Panc1 (cell line): ENCODE measurements at regions not wholly inside any gene's neighbourhood (a gene's known extent, or its start where the extent isn't known, plus 50 kb on each side); places are given as distances from the start of the nearest gene placed in this dataset.

ENCODE experiments used
- ATAC-seq: fragments of 200-7000 bp; cut with Tn5 transposase; 2 replicates; pipeline ENCODE4 v1.9.1; 2020; ENCODE audit warnings: mild to moderate bottlenecking, moderate library complexity
- BruUV-seq: library from RNA; stranded (reverse); fragments of 400-500 nt; replicated peaks from 2 replicates; lab custom pipeline; 2021; lab: Mats Ljungman, UMichigan
- CTCF ChIA-PET: fragments of 300-600 bp; sonication (Branson Sonifier 250); formaldehyde crosslinking; loops from one replicate; lab custom pipeline; 2022; ENCODE audit warnings: antibody characterized with exemption; lab: Charles Lee
- POLR2A ChIA-PET: fragments of 300-600 bp; sonication (Branson Sonifier 250); formaldehyde crosslinking; loops from one replicate; lab custom pipeline; 2022; ENCODE audit warnings: antibody characterized with exemption; lab: Charles Lee
- DNase-seq: peaks from one replicate; pipeline ENCODE4 v3.0.0-alpha.2; 2010; ENCODE audit warnings: low read depth, low spot score
- H3K27ac ChIP-seq: 2 replicates; pipeline ENCODE4 v1.5.1; 2011; ENCODE audit warnings: mild to moderate bottlenecking, low read length, inconsistent platforms
- H3K27me3 ChIP-seq: fragments of 200-500 bp; sonication (Bioruptor generic); 2 replicates; pipeline ENCODE4 v1.6.0; 2014; ENCODE audit warnings: low read length, inconsistent platforms; ENCODE audit not compliant: control insufficient read depth, insufficient read depth
- H3K36me3 ChIP-seq: fragments of 200-500 bp; sonication (Bioruptor generic); 2 replicates; pipeline ENCODE4 v1.5.1; 2014; ENCODE audit warnings: inconsistent platforms, mild to moderate bottlenecking, low read length, moderate library complexity; ENCODE audit not compliant: control insufficient read depth, insufficient read depth
- H3K4me1 ChIP-seq: 2 replicates; pipeline ENCODE4 v1.5.1; 2011; ENCODE audit warnings: inconsistent platforms, mild to moderate bottlenecking, low read length, moderate library complexity; ENCODE audit not compliant: control insufficient read depth, insufficient read depth
- H3K4me3 ChIP-seq, 2 experiments: 2 replicates each; pipeline ENCODE4 v1.5.1; 2011 to 2012; ENCODE audit warnings: low read depth in 2 of 2, low read length in 2 of 2, mild to moderate bottlenecking in 2 of 2, inconsistent platforms in 1 of 2, moderate library complexity in 1 of 2
- H3K9me3 ChIP-seq: fragments of 200-500 bp; sonication (Bioruptor generic); 2 replicates; pipeline ENCODE4 v1.5.1; 2014; ENCODE audit warnings: low read depth, mild to moderate bottlenecking, inconsistent platforms, low read length, moderate library complexity; ENCODE audit not compliant: control insufficient read depth, insufficient read depth
- CTCF ChIP-seq: fragments of 450-650 bp; IDR thresholded peaks from 2 replicates; pipeline ENCODE4 v1.5.1; 2017; ENCODE audit warnings: mild to moderate bottlenecking
- POLR2AphosphoS5 ChIP-seq: IDR thresholded peaks from 2 replicates; pipeline ENCODE4 v1.6.1; 2012; ENCODE audit warnings: mild to moderate bottlenecking, low read depth, low read length, moderate library complexity
- REST ChIP-seq, 2 experiments: IDR thresholded peaks; 2 replicates each; pipeline ENCODE4 v1.6.1; 2011 to 2012; ENCODE audit warnings: low read depth in 2 of 2, control low read depth in 1 of 2, low read length in 1 of 2, mild to moderate bottlenecking in 1 of 2, moderate library complexity in 1 of 2; ENCODE audit not compliant: insufficient read depth in 1 of 2
- SIN3A ChIP-seq: IDR thresholded peaks from 2 replicates; pipeline ENCODE4 v1.6.1; 2012; ENCODE audit warnings: low read depth, mild to moderate bottlenecking, low read length, moderate library complexity, borderline replicate concordance; ENCODE audit not compliant: insufficient read depth
- TCF7L2 ChIP-seq: IDR thresholded peaks from 2 replicates; pipeline ENCODE4 v1.6.1; 2011; ENCODE audit warnings: mild to moderate bottlenecking, low read depth, low read length, inconsistent platforms
- in situ Hi-C: cut with HindIII; loops from 2 replicates; pipeline ENCODE4 v1.10.0; 2016; ENCODE audit warnings: low sequenced_read_pairs, low pct_unique_long_range_greater_than_20kb
- intact Hi-C: fragments of 100-400 bp; cut with micrococcal nuclease; formaldehyde crosslinking; loops from one replicate; pipeline ENCODE4 v1.10.0; 2022; ENCODE audit not compliant: unreplicated experiment

DNA sequence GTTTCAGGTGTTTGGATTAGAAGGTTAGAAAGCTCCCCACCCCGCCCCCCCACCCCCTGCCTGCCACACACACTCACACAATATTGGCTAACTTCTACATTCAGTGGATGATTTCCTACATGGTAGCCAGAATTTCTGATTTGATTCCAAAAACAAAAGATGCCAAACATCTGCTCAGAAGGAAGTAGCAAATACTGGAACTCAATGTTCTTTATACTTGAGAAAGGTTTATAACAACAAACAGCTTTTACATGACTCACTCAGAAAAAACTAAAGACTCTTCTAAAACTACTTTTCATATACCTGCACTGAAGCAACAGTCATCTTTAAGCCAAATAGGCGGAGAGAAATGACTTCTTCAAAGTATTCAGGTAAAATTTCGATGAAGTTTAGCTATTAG lies 750.5 kb upstream of the POU3F4 start:
- ATAC-seq (no peak), DNase-seq (no peak)
- ChIA-PET CTCF (no interaction called here), POLR2A (no interaction called here)
- intact Hi-C loops (no loop called here), in situ Hi-C loops (no loop called here)
- Histone ChIP-seq H3K9me3 (no peaks in the 10 kb centered on the region), H3K27ac (no peak overlapping the region), H3K4me1 (no peaks in the 10 kb centered on the region), H3K36me3 (no peaks in the 10 kb centered on the region), H3K4me3 (no peak overlapping the region), H3K27me3 (no peaks in the 10 kb centered on the region)
- no TSS peak for BruUV-seq
- TF ChIP-seq CTCF (no peak), TCF7L2 (no peak), SIN3A (no peak), POLR2AphosphoS5 (no peak)

DNA sequence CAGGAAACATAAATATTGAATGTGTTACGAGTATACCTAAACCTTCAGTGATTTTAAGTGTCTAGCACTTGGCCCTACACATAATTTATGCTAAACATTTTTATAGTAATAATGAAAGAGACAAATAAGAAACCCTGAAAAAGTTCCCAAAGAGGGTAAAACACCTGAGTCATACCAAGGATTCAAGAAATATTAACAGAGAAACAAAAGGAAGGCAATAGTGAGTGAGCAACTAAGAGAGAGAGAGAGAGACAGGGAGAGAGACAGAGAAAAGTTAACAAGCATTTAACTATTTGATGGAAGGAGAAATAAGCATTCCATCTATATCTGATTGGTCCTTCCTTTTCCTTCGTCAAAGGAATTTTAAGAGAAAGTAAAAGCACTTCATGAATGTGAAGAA lies 743.6 kb upstream of the POU3F4 start:
- no peaks in the 10 kb centered on the region for H3K9me3 ChIP-seq
- no peaks in the 10 kb centered on the region for H3K4me1 ChIP-seq
- ChIA-PET CTCF (no interaction called here), POLR2A (no interaction called here)
- in situ Hi-C loops: no loop called here
- H3K27ac ChIP-seq: no peak overlapping the region
- no peak overlapping the region for H3K4me3 ChIP-seq
- no peak for TF ChIP-seq TCF7L2
- TF ChIP-seq CTCF: no peak
- no peak for TF ChIP-seq REST (IDR thresholded peaks at IDR 0.05; ENCODE audit: insufficient read depth in 1 of 2, low read depth in 2 of 2, low read length in 1 of 2)
- TF ChIP-seq SIN3A: no peak
- no peak for TF ChIP-seq POLR2AphosphoS5
- no peak for DNase-seq
- no peak for ATAC-seq
- H3K27me3 ChIP-seq: no peaks in the 10 kb centered on the region
- intact Hi-C loops: no loop called here
- BruUV-seq: no TSS peak
- no peaks in the 10 kb centered on the region for H3K36me3 ChIP-seq
